NCI-H510A treated with DMSO at 0.1 percent for 48 hours (cell line): ENCODE measurements at regions not wholly inside any gene's neighbourhood (a gene's known extent, or its start where the extent isn't known, plus 50 kb on each side); places are given as distances from the start of the nearest gene placed in this dataset.
"Not testable (repeated sequence)": the region's sequence is repeated elsewhere in the genome, so short reads cannot be mapped to it uniquely, and the experiment has no call there.

ENCODE experiments used
- DNase-seq: peaks from one replicate; lab custom pipeline; 2025; lab: John Stamatoyannopoulos, UW

DNA sequence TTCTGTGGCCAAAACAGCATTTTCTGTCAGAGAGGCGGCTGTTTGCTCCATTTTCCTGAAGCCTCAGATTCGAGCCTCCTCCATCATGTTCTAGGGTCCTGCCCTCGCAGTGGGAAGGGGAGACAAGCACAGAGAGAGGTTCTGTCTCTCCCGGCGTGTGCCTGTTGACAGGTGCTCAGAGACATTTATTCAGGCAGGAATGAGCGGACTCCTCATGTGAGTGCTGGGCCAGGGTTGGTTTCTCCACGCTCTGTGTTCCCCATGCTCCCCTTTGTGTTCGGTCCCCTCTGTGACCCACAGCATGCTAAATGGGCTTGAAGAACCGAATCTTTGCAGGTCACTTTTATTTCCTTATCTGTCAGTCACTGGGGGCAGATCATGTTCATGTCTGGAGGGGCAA, 374.6 kb downstream of the GLRX3 start:
- DNase-seq, result no peak

DNA sequence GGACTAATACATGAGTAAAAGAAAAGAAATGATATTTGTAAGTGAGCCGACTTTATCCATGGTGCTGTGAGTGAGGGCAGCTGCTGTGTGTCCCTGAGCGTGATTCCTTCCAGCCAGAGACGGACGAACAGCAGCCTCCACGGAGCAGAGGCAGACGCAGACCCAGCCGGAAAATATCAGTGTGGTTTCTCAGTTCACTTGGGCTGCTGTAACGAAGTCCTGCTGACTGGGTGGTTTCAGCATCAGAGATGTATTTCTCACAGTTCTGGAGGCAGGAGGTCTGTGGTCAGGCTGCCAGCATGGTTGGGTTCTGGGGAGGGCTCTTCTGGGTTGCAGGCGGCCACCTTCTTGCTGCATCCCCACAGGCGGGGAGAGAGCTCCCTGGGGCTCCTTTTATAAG, 375.6 kb downstream of the GLRX3 start:
- no peak for DNase-seq

DNA sequence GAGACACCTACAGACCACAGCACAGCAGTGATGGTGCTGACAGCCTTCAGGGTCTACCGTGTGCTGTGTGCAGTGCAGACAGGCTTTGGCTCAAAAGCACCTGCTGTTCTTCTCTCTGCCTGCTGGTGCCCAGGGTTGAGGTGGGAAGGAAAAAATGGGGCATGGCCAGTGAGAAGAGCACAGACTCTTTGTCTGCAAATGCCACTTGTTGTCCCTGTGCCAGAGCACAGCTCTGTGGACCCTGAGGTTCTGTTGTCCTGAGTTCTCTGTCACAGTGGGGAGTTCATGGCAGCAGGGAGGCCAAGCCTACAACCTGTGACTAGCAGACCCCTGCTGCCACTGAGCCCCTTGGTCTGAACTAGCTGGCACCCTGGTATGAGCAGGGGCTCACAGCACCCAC, 376.7 kb downstream of the GLRX3 start:
- DNase-seq, result no peak

DNA sequence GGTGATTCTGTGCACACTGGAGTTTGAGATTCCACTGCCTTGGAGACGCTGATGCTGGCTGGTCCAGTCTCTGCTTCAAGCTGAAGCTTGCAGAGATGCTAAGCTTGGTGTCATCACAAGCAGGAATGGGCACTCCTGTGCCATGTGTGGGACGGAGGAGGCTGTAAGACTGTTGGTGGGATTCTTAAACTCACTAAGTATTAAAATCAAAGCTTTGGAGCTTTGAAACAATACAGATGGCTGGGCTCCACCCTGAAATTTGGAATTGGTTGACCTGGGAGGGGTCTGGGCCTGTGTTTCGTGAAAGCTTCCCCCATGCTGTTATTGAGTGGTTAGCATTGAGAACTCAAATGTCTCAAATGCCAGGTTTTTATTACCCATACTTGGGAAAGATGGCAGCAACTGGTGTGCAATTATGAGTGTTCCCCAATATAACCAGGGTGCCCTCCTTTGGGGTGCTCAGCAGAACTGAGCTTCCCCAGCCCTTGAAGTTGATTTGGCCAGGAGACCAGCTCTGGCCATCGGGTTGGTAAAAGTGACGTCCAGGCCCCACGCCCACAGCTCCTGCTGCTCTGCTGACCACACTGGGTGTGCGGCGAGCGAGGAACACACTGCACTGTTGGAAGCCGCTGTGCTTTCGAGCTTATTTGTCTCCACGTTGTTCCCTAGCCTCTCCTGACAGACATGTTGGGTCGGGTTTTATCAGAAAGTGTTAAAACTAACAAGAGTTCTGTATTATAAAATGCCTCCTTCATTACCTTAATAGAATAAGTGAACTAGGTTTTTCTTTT, 377.7 kb downstream of the GLRX3 start:
- DNase-seq, result no peak

DNA sequence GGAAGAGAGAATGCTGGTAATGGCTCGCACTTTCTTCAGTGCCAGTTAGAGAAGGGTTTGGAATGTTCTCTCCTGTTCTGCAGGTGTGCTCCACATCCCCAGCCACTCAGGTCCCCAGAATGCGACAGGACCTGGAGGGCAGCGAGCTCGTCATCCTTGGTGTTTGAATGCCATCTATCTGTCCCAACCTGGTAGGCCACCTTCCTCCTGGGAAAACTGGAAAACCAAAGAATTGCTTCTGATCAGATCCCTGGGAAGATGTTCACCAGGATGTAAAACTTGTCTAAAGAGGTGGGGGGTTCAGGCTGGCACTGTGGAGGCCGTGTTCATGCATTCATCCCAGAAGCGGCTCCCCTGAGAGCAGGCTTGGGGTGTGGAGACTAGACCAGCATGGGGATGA, 379.5 kb downstream of the GLRX3 start:
- DNase-seq, result no peak

DNA sequence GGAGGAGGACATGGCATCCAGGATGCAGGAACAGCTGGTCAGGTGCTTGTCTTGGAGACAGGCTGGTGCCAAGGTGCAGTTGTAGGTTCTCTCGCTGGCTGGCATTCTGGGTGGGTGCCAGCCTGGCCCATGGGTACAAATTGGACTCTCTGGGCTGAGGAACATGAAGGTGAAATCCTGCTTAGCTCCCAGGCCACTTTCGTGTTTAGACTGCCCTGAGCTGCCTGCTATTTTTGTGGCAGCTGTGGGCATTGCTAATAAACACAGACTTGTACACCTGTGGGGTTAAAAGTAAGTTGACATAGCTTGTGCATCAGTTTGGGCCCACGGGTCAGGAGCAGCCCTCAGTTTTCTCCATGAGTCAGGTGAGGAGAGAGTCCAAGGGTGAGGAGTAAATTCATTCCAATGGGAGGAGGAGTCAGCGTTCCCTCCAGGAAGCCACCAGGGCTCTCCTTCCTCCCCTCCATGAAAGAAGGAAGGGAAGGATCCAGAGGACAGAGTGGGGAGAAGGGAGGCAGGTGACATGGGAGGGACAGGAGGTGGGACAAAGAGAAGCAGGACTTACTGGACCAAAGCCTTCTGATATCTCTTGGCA, 380.0 kb downstream of the GLRX3 start:
- DNase-seq, result no peak

DNA sequence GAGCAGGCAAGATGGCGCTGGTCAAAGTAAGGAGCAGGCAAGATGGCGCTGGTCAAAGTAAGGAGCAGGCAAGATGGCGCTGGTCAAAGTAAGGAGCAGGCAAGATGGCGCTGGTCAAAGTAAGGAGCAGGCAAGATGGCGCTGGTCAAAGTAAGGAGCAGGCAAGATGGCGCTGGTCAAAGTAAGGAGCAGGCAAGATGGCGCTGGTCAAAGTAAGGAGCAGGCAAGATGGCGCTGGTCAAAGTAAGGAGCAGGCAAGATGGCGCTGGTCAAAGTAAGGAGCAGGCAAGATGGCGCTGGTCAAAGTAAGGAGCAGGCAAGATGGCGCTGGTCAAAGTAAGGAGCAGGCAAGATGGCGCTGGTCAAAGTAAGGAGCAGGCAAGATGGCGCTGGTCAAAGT, 382.7 kb downstream of the GLRX3 start:
- DNase-seq, result not testable (repeated sequence)

DNA sequence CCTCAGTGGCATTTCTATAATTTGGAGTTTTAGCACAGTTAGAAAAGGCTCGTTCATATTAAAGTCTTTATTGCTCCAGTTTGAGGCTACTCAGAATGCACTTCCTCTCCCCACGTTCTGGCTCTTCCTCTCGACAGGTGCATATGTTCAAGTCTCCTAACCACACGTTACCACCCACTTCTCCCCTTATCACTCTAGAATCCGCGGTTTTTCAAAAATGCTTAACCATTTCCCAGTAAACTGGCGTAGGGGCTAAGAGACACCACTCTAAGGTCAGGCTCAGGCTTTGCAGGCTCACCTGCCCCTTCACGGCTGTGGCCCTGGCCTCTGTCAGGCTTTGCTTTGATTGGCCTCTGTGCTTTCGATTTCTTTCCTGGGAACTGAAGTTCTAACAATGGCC, 383.6 kb downstream of the GLRX3 start:
- DNase-seq, result no peak

DNA sequence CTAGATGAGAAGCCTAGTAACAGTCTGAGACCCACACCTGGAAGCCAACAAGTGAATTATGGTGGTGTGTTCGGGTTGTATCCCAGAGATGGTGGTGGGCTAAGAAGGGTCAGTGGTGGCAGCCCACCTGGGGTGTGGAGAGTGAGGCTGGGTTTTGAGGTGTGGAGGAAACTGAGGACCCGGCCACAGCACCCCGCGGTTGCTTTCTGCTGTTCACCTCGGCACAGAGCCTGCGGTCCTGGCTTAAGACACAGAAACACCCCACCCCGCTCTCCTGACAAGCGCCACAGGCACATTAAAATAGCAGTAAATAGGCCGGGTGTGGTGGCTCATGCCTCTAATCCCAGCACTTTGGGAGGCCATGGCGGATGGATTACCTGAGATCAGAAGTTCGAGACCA, 395.1 kb downstream of the GLRX3 start:
- DNase-seq, result no peak

DNA sequence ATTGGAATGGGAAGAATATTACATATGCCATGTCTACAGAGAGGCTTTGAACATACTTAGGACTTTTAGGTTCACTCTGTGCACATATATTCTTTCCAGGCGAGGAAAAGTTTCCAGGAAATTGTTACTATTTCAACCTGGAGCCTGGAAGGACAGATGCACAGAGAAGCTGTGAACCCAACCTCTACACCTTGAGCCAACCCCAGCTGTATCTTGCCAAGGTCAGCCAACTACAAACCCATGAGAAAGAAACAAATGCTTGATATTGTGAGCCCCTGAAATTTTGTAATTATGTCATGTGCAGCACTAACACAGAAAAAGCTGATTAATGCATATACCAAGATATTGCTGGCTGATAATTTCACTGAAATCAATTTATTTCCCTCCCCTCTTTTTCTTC, 404.9 kb downstream of the GLRX3 start:
- DNase-seq, result no peak

DNA sequence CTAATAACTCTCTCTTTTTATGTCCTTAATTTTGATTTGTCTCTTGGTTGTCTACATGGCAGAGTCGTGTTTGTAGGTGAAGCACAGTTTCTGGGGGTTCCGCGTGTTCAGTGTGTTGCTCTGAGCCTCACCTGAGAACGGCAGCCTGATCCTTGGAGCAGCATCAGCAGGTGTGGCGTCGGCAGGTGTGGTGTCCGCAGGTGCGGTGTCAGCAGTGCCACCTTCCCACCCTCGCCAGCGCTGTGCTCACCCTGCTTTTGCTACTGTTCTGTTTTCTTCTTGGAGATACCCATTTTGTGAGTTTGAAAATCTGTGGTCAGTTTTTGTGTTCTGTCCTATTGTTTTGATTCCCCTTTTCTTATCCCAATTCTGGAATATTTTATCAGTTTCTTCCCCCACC, 406.6 kb downstream of the GLRX3 start:
- DNase-seq, result no peak

DNA sequence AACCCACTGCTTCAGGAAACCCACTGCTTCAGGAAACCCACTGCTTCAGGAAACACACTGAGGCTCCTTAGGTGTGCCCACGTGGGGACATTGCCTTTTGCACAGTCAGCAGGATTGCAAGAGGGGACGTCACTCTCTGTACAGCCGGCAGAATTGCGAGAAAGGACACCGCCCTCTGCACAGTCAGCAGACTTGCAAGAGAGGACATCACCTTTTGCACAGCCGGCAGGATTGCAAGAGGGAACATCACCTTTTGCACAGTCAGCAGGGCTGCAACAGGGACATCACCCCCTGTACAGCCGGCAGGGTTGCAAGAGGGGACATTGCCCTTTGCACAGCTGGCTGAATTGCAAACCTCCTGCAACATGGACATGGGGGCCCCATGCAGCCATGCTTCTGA, 407.6 kb downstream of the GLRX3 start:
- no peak for DNase-seq

DNA sequence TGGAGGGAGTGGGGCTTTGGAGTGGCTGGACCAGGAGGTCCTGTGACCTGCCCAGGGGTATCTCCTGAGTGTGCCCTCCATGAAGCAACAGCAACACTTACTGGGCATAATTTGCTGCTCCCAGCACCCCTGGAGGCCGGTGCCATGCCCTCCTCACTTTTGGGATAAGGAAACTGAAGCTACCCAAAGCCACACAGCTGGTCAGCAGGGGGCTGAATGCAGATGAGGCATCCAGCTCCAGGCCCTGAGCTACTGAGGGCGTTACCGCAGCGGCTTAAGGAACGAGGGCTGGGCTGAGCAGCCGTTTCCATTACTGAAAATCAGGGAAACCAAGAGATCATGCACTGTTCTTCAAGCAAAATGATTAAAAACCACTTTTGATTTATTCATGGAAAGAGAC, 408.9 kb downstream of the GLRX3 start:
- no peak for DNase-seq

DNA sequence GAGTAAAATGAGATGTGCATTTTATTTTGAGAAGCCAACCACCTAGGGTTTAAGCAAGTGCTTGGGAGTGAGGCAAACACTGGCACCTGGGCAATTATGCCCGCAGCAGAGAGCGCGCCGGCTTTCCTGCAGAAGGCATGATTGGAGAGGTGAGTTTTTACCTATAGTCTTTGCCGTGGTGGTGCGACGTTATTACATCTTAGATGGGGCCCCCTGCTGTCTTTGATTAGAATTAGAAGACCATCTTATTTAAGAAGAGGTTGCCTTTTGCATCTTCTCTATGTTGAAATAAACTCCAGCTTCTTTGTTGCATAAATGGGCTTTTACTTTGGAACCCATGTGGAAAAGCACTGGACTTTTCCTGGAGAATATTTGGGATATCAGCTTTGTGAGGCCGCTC, 409.5 kb downstream of the GLRX3 start:
- DNase-seq, result no peak

DNA sequence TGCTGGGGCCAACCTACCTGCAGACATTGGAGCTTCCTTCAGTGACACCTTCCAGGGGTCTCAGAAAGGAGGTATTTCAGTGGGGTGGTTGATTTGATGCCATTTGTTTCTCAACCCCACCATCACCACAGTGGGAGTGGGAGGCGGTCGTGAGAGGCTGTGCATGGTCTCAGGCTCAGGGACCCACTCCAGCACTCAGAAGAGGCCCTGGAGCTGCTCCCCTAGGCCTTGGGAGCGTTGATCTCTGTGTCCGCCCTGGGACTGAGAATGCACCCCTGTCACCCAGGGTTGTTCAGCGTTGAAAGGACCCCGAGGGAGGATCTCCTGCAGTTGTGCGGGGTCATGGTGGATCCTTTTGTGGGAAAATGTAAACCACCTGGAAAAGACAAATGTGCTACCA, 410.6 kb downstream of the GLRX3 start:
- DNase-seq, result no peak

DNA sequence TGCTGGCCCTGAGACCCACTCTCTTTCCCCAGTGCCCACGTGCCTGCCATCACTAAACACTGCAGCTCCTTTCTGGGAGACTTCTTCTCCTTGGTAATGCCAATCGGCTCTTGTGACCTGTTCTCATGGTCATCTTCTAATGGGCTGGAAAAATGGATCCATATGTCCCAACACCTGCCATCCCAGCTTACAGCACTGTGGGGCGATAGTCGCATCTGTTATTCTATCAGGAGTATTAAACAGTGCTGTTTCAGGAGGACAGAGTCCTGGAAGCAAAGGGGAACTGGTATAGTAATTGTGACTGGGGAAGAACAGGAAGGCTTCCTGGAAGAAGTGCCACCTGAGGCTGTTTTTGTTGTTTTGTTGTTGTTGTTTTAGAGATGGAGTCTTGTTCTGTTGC, 411.2 kb downstream of the GLRX3 start:
- no peak for DNase-seq

DNA sequence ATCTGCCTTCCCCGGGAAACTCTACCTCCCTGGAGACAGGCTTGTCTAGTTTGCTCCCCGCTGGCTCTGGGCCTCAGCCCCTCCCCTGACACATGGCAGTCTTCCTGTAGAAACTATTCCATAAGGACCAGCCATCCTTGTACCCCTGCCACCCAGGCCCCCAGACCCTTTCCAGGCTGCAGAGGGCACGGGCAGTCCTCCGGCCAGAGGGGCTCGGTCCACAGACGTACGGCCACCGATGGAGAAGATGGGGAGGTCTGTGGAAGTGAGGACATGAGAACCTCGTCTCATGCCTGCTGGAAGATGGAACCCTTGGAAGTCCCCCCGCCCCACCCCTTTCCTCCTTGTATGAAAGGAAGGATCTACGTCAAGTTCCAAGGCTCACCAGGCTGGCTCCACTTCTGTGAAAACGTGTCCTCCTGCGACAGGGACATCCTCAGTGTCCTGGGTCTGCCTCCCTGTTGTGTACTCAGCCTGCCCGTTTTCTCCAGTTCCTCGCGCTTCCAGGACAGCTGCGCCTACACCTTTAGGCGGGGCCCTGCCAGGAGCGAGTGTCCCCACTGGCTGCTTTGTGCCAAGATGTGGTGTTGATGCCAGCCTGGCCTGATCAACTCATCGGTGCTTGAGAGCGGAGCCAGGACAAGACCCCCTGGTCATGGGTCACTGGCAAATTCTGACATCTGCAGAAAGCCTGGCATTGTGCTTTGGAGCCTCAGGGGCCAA, 414.9 kb downstream of the GLRX3 start:
- no peak for DNase-seq

DNA sequence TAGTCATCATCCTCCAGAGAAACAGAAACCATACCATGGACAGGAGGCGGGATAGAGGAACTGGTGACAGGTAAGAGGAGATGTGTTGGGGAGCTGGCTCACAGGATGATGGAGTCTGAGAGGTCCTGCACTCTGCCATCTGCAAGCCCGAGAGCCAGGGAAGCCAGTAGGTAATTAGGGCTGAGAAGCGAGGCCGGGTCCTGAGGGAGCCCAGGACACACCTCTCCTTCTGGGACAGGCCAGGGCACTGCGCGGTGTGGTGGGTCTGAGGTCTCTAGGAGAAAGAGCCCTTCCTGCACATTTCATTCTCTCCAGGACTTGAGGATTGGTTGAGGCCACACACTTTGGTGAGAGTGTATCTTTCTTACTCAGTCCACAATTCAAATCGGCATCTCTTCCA, 415.5 kb downstream of the GLRX3 start:
- DNase-seq, result no peak

DNA sequence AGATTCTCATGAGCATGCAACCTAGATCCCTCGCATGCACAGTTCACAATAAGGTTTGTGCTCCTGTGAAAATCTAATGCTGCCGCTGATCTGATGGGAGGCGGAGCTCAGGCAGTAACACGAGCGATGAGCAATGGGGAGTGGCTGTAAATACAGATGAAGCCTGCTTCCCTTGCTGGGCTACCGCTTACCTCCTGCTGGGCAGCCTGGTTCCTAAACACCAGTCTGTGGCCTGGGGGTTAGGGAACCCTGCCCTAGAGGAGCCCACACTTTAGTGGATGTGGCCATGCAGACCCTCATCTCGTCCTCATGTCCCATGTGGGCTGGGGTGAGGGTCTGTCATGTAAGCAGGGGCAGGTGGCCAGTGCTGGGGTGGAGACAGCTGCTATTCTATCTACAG, 417.6 kb downstream of the GLRX3 start:
- DNase-seq, result no peak

DNA sequence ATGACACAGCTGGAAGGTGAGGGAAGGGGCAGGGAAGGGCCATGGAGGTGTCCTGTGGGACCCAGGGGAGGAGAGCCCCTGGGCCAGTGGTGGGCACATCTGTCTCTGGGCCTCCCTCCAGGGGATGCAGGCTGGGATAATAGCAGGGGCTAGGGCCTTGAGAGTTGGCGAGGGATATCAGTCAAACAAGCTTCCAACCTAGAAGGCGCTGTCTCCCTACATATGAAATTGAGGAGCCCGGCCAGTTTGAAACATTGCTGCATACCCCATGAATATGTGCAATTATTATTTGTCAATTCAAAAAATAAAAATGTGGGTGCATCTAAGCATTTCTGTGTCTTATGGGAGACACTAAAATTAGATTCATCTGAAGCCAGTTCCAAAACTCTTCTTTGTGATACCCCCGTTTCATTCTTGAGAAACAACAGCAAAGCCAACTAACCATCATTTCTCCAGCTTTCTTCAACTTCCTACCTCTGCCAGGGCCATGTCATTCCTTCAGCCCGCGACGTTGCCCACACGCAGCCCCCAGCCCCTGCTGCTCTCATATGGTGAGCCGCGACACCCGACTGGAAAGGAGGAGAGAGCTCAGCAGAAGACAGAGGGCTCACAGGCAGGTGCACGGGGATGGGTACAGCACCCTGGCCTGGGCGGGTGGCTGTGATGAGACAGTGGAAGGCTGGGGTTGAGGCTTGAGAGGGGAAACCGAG, 418.7 kb downstream of the GLRX3 start:
- no peak for DNase-seq

DNA sequence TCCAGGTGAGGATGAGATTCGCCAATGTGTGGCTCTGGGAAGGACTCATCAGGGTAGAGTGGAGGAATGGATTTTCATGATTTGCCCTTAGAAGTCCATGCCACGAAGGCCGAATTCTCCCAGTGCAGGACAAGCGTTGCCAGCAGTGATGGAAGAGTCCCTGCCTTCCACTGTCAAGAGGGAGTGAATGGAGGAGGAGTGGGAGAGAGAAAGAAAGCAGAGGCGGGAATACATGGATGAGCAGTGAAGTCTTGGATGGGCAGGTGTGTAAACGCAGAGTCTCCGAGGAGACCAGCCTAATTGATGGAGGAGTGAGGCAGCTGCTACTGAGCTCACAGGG, 419.2 kb downstream of the GLRX3 start:
- DNase-seq, result no peak

DNA sequence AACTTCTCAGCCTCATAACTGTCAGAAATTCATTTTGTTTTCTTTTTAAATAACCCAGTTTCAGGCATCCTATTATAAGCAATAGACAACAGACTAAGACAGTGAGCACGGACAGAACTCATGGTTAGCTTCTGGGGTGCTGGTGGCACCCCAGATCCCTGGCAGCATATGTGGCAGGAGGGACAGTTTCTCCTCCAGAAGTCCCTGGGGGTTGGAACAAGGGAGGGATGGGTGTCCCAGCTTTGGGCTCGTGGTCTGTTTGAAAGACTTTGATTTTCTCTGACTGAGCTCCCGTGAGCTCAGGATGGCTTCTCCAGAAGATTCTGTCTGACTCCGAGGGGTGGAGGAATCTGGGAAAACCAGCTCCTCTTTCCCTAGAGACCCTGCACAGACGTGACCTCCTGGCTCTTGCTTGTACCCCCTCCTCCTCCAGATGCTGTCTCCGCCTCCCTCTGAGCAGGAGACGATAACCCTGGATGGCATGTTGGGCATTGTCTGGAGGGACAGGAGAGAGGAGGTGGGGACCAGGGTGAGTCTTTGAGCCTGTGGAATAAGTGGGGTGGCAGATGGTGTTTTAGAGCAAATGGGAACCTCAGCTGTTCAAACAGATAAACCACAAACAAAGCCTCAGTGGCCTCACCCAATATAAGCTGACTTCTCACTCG, 421.1 kb downstream of the GLRX3 start:
- DNase-seq, result no peak
